ENCODE measurements at regions not wholly inside any gene's neighbourhood (a gene's known extent, or its start where the extent isn't known, plus 50 kb on each side); places are given as distances from the start of the nearest gene placed in this dataset.

GRCh38 chr5:174204535-174205313 lies 159.2 kb downstream of the NSG2 start:
- DNase-seq (ENCODE audit: low spot score) (no peak), ATAC-seq (no peak)
- Mint-ChIP-seq H3K27me3 (no peaks in the 10 kb centered on the region), H3K4me1 (ENCODE audit: low read depth in 2 of 2) (no peaks in the 10 kb centered on the region), H3K9me3 (no peaks in the 10 kb centered on the region), H3K36me3 (no peaks in the 10 kb centered on the region), H3K27ac (no peak overlapping the region), H3K4me3 (no peak overlapping the region)

DNA sequence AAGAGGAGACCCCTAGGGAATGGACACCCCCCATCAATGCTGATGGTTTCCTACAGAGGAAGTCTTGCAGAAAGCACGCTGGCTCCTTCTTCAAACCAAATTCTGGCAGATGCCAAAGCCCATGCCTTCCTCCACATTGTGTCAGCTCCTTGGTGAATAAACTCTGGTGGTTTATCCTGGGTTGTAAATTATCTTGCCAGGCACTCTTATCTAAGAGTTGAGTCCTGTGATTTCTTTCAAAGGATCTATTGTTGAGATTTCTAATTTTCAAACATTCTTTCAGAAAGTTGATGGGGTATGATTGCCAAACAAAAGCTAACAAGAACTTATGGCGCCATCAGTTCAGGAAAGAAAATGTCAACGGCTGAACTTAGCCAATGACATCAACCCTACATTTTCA lies 160.4 kb downstream of the NSG2 start:
- ATAC-seq (no peak), DNase-seq (ENCODE audit: low spot score) (no peak)
- Mint-ChIP-seq H3K4me1 (ENCODE audit: low read depth in 2 of 2) (no peaks in the 10 kb centered on the region), H3K4me3 (no peak overlapping the region), H3K9me3 (no peaks in the 10 kb centered on the region), H3K27me3 (no peaks in the 10 kb centered on the region), H3K36me3 (no peaks in the 10 kb centered on the region), H3K27ac (no peak overlapping the region)

- ATAC-seq, result no peak
- Mint-ChIP-seq H3K9me3 (no peaks in the 10 kb centered on the region), H3K27me3 (peaks cover 10 to 12% of the 10 kb centered on the region in 2 donors), H3K27ac (no peak overlapping the region), H3K4me3 (no peak overlapping the region), H3K36me3 (no peaks in the 10 kb centered on the region), H3K4me1 (ENCODE audit: low read depth in 2 of 2) (no peaks in the 10 kb centered on the region)
- DNase-seq (ENCODE audit: low spot score), result no peak
Measured at GRCh38 chr5:174210596-174211276, 165.2 kb downstream of the NSG2 start.

- H3K4me3 Mint-ChIP-seq, result no peak overlapping the region
- H3K27me3 Mint-ChIP-seq, result peaks cover 10 to 12% of the 10 kb centered on the region in 2 donors
- no peaks in the 10 kb centered on the region for H3K9me3 Mint-ChIP-seq
- no peaks in the 10 kb centered on the region for H3K36me3 Mint-ChIP-seq
- H3K27ac Mint-ChIP-seq, result no peak overlapping the region
- no peak for ATAC-seq
- DNase-seq (ENCODE audit: low spot score), result no peak
- no peaks in the 10 kb centered on the region for H3K4me1 Mint-ChIP-seq (ENCODE audit: low read depth in 2 of 2)
Measured at GRCh38 chr5:174211277-174211626, 165.7 kb downstream of the NSG2 start.

DNA sequence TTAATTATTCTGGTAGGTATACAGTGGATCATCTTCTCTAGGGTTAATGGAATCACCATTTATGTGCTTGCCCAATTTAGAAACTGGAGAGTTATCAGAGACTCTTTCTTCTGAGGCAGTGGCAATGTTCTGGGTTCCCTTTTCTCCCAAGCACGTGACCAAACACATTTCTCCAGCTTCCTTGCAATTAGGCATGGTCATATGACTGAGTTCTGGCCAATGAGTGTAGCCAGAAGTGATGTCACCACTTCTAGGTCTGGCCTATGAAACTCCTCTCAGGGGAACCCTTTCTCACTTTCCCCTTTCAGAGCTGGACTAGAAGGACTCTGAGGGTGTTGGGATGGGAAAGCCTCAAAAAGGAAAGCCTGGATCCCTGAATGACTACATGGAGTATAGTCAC lies 172.0 kb downstream of the NSG2 start:
- H3K27me3 Mint-ChIP-seq, result peaks cover 6 to 15% of the 10 kb centered on the region in 2 donors
- H3K27ac Mint-ChIP-seq, result no peak overlapping the region
- ATAC-seq (no peak), DNase-seq (ENCODE audit: low spot score) (no peak)
- H3K36me3 Mint-ChIP-seq, result no peaks in the 10 kb centered on the region
- H3K9me3 Mint-ChIP-seq, result no peaks in the 10 kb centered on the region
- H3K4me3 Mint-ChIP-seq, result no peak overlapping the region
- no peaks in the 10 kb centered on the region for H3K4me1 Mint-ChIP-seq (ENCODE audit: low read depth in 2 of 2)

DNA sequence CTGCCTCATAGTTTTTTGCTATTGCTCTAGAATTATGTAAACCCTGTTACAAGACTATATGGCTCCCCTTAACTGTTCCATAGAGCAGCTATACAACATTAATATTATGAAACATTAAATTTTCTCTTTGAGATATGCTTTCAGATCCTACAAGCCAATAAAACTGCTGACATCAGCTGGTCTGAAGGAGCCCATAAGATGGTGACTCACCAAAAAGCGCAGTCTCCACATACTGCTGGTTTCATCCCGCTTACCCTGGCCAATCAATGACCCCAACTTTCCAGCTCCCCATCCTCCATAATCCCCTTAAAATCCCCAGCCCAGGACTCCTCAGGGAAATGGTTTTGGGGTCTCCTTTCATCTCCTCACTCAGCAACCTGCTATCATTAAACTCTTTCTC lies 172.7 kb downstream of the NSG2 start:
- Mint-ChIP-seq H3K27me3 (peaks cover 5 to 13% of the 10 kb centered on the region in 2 donors), H3K27ac (no peak overlapping the region), H3K4me3 (no peak overlapping the region), H3K9me3 (no peaks in the 10 kb centered on the region), H3K4me1 (ENCODE audit: low read depth in 2 of 2) (no peaks in the 10 kb centered on the region), H3K36me3 (no peaks in the 10 kb centered on the region)
- DNase-seq (ENCODE audit: low spot score), result no peak
- no peak for ATAC-seq

GRCh38 chr5:174220417-174220816 lies 174.9 kb downstream of the NSG2 start:
- H3K4me1 Mint-ChIP-seq (ENCODE audit: low read depth in 2 of 2), result no peaks in the 10 kb centered on the region
- H3K27me3 Mint-ChIP-seq, result peaks cover 1 to 7% of the 10 kb centered on the region in 2 donors
- no peaks in the 10 kb centered on the region for H3K36me3 Mint-ChIP-seq
- DNase-seq (ENCODE audit: low spot score) (no peak), ATAC-seq (no peak)
- H3K4me3 Mint-ChIP-seq, result no peak overlapping the region
- no peaks in the 10 kb centered on the region for H3K9me3 Mint-ChIP-seq
- H3K27ac Mint-ChIP-seq, result no peak overlapping the region

DNA sequence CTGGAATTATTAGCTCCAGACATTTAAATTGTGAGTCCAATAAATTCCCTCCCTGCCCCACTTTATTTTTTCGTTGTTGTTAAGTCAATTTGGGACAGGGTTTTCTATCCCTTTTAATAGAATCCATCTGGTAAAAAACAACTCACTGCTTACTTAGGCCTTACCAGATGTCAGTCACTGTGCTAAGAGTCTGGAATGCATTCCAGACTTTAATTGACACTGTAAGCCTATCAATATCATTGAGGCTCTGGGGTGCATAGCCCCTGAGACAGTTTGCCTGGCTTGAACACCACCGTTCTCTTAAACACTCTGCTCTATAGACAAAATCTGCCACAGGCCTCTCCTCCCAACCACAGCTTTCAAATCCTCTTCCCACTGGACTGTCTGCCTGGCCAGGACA lies 175.9 kb downstream of the NSG2 start:
- no peak overlapping the region for H3K27ac Mint-ChIP-seq
- H3K27me3 Mint-ChIP-seq, result peaks cover 3 to 6% of the 10 kb centered on the region in 2 donors
- DNase-seq (ENCODE audit: low spot score), result no peak
- H3K9me3 Mint-ChIP-seq, result no peaks in the 10 kb centered on the region
- H3K36me3 Mint-ChIP-seq, result no peaks in the 10 kb centered on the region
- no peak for ATAC-seq
- no peak overlapping the region for H3K4me3 Mint-ChIP-seq
- H3K4me1 Mint-ChIP-seq (ENCODE audit: low read depth in 2 of 2), result no peaks in the 10 kb centered on the region

- ATAC-seq (no peak), DNase-seq (ENCODE audit: low spot score) (no peak)
- no peak overlapping the region for H3K27ac Mint-ChIP-seq
- no peaks in the 10 kb centered on the region for H3K36me3 Mint-ChIP-seq
- H3K4me3 Mint-ChIP-seq, result no peak overlapping the region
- no peaks in the 10 kb centered on the region for H3K4me1 Mint-ChIP-seq (ENCODE audit: low read depth in 2 of 2)
- peaks cover 3 to 6% of the 10 kb centered on the region in 2 donors for H3K27me3 Mint-ChIP-seq
- H3K9me3 Mint-ChIP-seq, result no peaks in the 10 kb centered on the region
Measured at GRCh38 chr5:174221946-174222345, 176.4 kb downstream of the NSG2 start.

GRCh38 chr5:174222891-174223290 lies 177.4 kb downstream of the NSG2 start:
- DNase-seq (ENCODE audit: low spot score), result no peak
- Mint-ChIP-seq H3K36me3 (no peaks in the 10 kb centered on the region), H3K27me3 (peaks cover 5 to 13% of the 10 kb centered on the region in 2 donors), H3K4me3 (no peak overlapping the region), H3K27ac (no peak overlapping the region), H3K4me1 (ENCODE audit: low read depth in 2 of 2) (no peaks in the 10 kb centered on the region), H3K9me3 (no peaks in the 10 kb centered on the region)
- no peak for ATAC-seq

- Mint-ChIP-seq H3K9me3 (no peaks in the 10 kb centered on the region), H3K4me3 (no peak overlapping the region), H3K27ac (no peak overlapping the region), H3K4me1 (ENCODE audit: low read depth in 2 of 2) (no peaks in the 10 kb centered on the region), H3K27me3 (peaks cover 5 to 13% of the 10 kb centered on the region in 2 donors), H3K36me3 (no peaks in the 10 kb centered on the region)
- no peak for ATAC-seq
- no peak for DNase-seq (ENCODE audit: low spot score)
Measured at GRCh38 chr5:174223355-174223754, 177.8 kb downstream of the NSG2 start.

- Mint-ChIP-seq H3K27ac (no peak overlapping the region), H3K27me3 (peaks cover 8 to 23% of the 10 kb centered on the region in 2 donors), H3K9me3 (no peaks in the 10 kb centered on the region), H3K4me1 (ENCODE audit: low read depth in 2 of 2) (no peaks in the 10 kb centered on the region), H3K4me3 (no peak overlapping the region), H3K36me3 (no peaks in the 10 kb centered on the region)
- no peak for DNase-seq (ENCODE audit: low spot score)
- ATAC-seq, result no peak
Measured at GRCh38 chr5:174229068-174229467, 183.6 kb downstream of the NSG2 start.

DNA sequence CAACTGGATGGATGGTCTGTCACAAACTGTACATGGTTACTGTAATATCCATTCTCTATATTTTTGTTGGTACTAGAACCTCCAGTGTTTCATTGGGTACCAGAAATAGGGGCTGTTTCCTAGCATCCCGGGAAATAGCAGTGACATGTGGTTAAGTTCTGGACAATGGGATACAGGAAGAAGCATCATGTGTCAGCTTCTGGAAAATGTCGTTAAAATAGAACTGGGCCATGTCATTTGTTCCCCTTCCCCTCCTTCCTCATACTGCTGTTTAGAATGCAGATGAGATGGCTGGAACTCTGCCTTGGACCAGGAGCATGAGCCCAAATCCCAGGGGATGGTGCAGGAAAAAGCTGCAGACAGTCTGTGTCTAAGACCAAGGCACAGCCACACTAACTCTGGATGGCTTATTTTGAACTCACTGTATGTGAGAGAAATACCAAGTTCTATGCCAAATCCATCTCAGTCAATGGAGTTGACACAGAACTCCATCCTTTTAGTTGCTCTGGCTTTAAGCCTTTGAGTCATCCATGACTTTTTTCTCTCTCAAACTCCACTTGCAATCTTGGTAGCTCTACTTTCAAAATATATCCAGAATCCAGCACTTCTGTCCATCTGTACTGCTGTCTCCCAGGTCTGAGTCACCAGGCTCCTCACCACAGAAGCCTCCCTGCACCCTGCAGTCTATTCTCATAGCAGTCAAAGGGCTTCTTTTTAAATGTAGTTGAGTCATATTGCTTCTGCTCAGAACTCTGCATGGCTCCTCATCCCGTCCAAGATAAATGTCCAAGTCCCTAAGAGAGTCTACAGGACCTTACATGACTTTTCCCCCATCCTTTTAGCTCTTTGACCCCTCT lies 184.2 kb downstream of the NSG2 start:
- Mint-ChIP-seq H3K9me3 (no peaks in the 10 kb centered on the region), H3K4me1 (ENCODE audit: low read depth in 2 of 2) (no peaks in the 10 kb centered on the region)
- no peak for DNase-seq (ENCODE audit: low spot score)

GRCh38 chr5:174231956-174232487 lies 186.5 kb downstream of the NSG2 start:
- H3K4me3 Mint-ChIP-seq, result no peak overlapping the region
- no peak overlapping the region for H3K27ac Mint-ChIP-seq

More for the DNA sequence above, 184.2 kb downstream of the NSG2 start:
- Mint-ChIP-seq H3K36me3 (no peaks in the 10 kb centered on the region), H3K27me3 (peaks cover 8 to 23% of the 10 kb centered on the region in 2 donors), H3K4me3 (no peak overlapping the region), H3K27ac (no peak overlapping the region)
- ATAC-seq, result no peak

More at GRCh38 chr5:174231956-174232487, 186.5 kb downstream of the NSG2 start:
- Mint-ChIP-seq H3K4me1 (ENCODE audit: low read depth in 2 of 2) (no peaks in the 10 kb centered on the region), H3K36me3 (no peaks in the 10 kb centered on the region), H3K27me3 (peaks cover 5 to 17% of the 10 kb centered on the region in 2 donors), H3K9me3 (no peaks in the 10 kb centered on the region)
- ATAC-seq, result no peak
- no peak for DNase-seq (ENCODE audit: low spot score)
